NCI-H524 treated with DMSO at 0.1 percent for 48 hours (cell line): ENCODE measurements at regions not wholly inside any gene's neighbourhood (a gene's known extent, or its start where the extent isn't known, plus 50 kb on each side); places are given as distances from the start of the nearest gene placed in this dataset.

Experiments used
- DNase-seq: peaks from one replicate; lab custom pipeline; 2025; lab: John Stamatoyannopoulos, UW

GRCh38 chr10:61089251-61089650 is 145.3 kb upstream of the RHOBTB1 start:
- DNase-seq, result no peak

DNA sequence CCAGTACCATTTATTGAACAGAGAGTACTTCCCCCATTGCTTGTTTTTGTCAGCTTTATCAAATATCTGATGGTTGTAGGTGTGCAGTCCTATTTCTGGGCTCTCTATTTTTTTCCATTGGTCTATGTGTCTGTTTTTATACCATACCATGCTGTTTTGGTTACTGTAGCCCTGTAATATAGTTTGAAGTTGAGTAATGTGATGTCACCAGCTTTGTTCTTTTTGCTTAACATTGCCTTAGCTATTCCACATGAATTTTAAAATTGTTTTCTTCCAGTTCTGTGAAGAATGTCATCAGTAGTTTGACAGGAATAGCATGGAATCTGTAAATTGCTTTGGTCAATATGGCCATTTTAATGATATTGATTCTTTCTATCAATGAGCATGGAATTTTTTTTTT is 140.5 kb upstream of the RHOBTB1 start:
- DNase-seq, result no peak

GRCh38 chr10:61081301-61081700 is 137.3 kb upstream of the RHOBTB1 start:
- no peak for DNase-seq

DNA sequence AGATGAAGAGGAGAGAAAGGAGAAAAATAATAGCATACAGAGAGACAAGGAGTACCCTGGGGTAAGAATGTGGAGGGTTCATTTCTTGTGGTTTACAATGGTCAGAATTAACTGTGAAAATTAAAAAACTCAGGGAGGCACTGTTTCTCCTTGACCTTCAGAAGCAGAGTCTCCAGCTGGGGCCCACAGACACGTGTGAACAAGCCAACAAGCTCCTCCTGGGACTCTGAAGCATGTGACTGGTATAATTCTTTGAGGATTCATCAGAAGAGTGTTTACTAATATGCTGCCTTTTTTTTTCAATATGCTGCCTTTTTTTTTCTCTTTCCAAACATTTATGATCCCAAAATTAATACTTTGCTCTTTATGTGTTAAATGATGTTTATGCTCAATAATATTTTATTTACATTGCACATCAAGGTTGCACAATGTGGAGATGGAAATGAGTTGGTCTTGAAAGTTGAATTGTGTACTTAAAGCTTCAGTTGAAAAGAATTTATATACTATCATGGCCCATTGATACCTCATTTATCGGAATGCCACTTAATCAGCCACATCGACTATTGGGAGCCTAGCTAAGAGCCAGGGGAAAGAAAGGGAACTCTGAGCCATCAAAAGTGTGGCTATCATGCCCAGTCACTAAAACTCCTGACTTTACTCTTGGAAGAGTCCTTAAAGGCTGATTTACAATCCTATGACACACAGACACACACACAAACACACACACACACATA is 134.7 kb upstream of the RHOBTB1 start:
- no peak for DNase-seq

GRCh38 chr10:61076572-61077114 is 132.7 kb upstream of the RHOBTB1 start:
- DNase-seq, result no peak

DNA sequence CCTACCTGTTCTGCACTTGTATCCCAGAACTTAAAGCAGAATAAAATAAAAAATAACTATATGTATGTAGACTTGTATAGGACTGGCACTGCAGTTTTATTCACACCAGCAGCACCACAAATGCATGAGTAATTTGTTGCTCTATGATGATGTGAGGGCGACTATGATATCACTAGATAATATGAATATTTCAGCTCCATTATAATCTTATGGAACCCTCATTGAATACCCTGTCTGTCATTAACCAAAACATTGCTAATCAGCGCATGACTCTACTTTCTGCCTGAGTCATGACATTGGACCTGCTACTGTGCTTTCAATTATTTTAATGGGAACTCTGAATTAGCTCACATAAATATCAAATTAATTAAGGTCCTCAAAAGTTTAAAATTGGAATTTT is 129.4 kb upstream of the RHOBTB1 start:
- DNase-seq, result no peak

- DNase-seq, result no peak
These were observed 127.6 kb upstream of the RHOBTB1 start for GRCh38 chr10:61071580-61071979.

DNA sequence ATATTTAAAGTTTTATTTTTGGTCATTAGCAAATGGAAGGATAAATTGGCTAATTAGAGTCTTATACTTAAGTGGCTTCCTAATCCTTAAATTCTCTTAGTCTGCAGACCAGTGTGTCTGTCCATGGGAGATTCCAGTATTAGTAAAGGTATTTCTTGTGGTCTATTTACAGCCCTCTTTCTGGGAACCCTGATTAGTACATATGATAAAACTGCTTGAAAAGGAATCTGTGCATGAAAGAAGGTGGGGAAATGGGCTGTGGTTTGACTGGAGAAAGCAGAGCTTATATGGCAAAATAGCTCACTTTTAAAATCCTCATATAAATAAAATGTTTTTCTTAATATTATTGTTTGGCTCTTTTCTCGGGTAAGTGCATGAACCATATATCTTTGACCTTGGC is 124.5 kb upstream of the RHOBTB1 start:
- no peak for DNase-seq

DNA sequence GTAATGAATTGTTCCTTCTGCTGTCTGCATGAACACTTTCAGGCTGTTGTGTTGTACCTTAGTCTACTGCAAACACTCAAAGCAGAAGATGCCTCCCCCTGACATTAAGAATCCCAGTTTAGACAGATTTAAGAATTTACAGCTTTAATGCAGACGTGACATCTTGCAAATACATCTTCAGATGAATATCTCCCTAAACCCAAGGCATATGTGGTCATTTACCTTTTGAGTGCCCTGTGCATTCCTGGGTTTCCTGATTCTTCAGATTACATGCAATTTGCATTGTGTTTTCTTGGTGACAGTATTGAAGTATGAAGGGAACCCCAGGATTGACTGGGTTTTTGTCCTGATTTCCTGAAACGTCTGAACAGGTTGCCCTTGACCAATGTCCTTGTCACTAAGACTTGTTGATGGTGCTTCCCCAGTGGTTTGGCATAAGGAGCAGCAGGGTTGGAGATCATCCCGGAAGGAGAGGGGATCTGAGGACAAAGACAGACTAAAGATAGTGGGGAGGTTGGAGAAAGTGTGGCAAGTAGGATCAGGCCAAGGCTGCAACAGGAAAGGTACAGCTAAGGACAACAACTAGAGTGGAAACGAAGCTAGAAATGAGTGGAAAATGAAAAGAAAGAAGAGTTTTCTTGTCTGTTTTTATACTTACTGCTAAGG is 123.8 kb upstream of the RHOBTB1 start:
- DNase-seq, result no peak

DNA sequence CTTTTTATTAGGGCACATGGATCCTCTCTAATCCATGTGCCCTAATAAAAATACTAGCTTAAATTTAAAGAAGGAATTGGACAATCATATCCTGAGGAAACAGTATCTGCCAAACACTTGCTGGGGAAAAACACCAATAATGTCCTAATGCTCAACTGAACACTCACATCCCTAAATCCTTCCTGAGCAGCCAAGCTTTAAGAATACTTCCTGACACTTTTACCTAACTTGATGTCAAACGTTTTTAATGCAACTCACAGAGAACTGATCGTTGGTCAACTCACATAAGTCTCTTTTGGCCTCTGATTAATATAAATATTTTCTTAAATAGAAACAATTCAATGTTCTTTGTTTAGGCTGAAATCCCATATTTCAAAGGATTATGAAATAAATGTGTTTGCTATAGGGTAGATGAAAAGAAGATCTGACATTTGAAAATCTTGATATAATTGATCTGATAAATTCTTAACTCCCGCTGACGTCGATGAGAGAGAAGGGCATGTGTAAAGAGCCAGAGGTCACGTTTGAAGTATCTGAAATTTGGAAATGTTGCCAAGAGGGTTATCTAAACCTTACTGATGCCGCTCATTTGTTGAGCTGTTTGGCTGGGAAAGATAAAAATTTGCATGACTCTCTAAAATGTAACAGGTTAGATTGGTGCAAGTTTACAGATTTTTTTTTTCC is 122.8 kb upstream of the RHOBTB1 start:
- no peak for DNase-seq

GRCh38 chr10:61065051-61065450 is 121.1 kb upstream of the RHOBTB1 start:
- no peak for DNase-seq

DNA sequence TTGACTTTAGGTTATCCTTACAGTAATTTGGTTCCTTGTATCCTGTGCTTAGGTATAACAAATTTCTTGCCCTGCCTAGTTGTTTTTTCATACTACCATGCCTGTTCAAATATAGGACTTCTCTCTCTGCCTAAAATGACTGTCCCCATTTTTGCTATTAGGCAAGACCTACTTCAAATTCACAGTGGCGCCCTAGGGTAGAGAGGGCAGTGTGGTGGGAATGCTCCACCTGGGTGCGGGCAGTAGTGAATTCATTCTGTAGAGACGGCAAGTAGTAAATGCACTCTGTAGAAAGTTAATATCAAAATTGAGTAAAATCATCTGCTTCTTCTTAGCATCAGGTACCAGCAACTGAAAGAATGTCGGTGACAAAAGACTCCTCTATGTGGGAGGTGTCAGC is 120.4 kb upstream of the RHOBTB1 start:
- DNase-seq, result no peak

DNA sequence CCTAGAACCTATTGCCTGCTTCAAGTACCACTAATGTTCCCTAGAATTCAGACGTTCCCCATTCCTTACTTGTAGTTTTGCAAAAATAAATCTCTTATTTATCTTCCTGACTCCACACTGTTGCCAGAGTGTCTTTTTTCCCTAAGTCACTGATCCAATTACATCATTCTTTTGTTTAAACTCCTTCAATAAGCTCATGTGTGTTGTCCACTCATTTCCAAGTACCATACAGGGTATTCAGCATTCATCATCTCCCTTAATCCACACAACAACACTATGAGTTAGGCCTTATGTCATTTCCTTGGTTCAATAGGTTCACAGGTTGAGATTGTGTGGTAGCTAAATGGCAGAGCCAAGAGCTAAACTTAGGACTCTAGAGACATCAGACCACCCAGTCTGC is 119.9 kb upstream of the RHOBTB1 start:
- no peak for DNase-seq

DNA sequence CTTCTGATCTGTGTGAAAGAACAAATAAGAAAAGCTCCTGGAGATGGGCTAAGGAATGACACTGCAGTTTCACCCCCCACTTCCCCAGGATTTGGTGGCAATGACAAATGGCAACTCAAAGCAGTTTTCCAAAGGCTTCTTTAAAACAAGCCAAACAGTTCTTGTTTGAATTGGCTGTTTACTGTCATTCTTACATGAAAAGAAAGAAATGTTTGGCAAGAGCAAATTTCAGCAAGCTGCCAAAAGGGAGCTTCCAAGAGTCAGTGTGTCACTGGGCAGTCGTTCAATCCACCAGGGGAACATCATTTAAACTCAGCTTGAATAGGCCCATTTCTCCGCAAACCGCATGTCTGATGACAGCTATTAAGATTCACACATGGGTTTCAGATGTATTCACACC is 119.0 kb upstream of the RHOBTB1 start:
- DNase-seq, result no peak

GRCh38 chr10:61061923-61062504 is 118.0 kb upstream of the RHOBTB1 start:
- DNase-seq, result no peak

DNA sequence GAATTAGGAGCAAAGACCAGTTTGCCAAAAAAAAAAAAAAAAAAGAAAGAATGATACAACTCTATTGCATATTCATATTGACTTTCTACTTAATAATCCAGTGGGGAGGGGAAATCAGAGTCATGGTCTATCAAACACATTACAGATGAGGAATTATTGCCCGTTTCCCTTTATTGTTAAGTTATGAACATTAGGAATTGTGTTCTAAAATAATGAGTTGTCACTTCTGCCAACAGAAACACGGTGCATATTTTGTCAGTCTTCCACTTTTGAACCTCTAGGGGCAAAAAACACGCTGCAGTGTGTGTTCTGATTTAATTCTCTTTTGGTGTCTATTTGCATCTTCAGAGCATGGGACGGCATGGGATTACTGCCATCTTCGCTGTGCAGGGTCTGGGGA is 115.7 kb upstream of the RHOBTB1 start:
- no peak for DNase-seq

DNA sequence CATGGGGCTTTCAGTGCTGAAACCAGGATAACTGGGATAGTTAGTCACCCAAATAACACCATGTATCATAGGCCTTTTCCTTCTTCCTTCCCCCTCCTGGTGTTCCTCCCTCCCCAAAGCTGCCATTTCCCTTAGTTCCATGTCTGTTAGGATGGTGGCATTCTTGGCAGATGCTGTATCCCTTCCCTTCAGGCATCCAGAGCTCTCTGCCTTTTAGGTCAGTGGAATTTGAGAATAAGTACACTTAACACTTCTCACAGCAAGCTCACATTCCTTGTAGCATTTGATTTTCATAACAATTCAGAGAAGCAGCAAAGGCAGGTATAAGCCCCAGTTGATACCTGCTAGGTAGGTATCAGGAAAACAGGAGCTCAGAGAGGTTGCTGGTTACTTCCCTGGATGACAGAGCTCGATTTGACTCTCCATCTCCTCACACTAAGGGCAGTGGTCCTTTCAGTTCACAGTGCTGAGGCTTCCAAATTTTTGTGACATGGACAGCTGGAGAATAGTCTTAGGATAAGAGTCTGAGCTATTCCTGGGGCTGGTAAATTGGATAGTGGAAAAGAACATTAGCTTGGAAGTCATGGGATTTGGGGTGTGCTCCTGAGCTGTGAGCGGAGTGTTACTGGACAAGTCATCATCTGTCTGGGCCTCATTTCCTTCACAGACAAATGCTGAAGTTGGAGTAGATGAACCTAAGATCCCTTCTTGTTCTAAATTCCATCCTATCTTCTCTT is 108.7 kb upstream of the RHOBTB1 start:
- no peak for DNase-seq

DNA sequence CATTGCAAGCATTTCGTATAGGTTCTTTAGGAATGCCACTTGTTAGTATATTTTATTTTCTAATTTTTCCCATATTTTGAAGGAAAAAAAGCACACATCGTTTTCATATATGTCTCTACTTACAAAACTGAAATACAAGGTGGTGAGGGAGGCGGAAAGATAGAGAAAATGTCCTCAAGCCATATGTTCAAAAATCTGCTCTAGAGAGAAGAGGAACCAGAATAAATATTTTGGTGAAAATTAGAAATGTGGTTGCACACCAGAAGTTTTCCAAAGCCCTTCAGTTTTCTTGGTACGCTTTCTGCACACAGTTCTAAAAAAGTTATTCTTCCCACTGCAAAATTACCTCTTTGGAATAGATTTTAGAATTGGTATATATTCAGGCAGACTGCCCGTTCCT is 107.4 kb upstream of the RHOBTB1 start:
- no peak for DNase-seq

GRCh38 chr10:61050120-61050745 is 106.2 kb upstream of the RHOBTB1 start:
- no peak for DNase-seq

- DNase-seq, result no peak
These were observed 105.4 kb upstream of the RHOBTB1 start for GRCh38 chr10:61049386-61049785.

DNA sequence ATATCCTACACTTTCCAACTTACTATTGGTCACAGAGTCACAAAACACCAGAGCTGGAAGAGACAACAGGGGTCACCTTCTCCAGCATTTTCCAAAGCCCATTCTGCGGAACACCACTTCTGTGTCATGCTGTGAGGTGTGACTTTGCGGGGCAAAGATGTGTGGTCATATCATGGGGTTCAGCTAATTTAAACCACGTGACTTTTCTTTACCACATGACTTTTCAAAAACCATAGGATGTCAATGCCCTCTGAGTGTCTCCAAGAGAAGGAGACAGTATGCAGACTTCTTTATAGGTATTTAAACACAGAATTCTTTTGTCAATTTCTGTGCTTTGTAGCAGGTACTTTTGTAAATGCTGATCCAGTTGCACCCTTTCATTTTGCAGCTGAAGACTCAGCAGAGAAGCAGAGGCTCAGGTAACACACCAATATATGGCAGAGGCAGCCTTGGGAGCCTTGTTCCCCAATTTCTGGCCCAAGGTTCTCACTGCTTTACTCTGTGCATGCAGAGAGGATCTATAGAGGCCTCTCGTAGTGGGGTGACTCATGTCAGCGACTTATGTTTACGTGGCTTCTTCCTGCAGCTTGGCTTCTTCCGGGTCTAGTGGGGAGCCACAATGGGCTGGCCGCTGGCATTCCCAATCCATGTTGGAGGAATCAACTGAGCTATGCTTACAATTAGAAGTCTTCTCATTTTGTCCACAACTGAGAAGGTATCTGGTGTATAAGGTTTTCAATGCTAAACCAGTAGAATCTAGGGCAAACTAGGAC is 104.0 kb upstream of the RHOBTB1 start:
- no peak for DNase-seq
